ENCODE measurements at regions not wholly inside any gene's neighbourhood (a gene's known extent, or its start where the extent isn't known, plus 50 kb on each side); places are given as distances from the start of the nearest gene placed in this dataset.
A peak's percentile ranks its signal among the peaks of the same experiment; 100 is the strongest.

DNA sequence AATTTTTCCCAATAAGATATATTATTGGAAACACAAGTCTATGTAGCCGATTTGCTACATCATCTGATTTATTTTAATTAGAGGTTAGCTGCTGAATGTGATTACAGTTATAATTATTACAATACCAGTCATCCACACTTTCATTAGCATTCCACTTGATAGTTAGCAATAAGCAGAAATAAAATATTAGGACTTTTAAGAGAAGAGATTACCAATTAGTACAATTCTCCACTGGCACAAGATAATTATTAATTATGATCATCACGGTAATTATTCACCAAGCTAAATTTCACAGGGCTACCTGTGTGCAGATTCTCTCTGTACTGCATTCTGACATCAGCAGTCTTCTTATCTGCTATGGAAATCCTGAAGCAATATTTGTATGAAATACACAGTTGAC lies 474.7 kb downstream of the TLE4 start:
- Histone ChIP-seq H3K27ac (no peak overlapping the region), H3K4me1 (replicated peaks in 1 of 2) (peaks cover 11 to 15% of the 10 kb centered on the region in 2 donors), H3K4me3 (no peak overlapping the region)
- ATAC-seq (replicated peaks in 6 of 8) = no peak
- in situ Hi-C loops (cut with MboI; ENCODE audit: low pct_unique_long_range_greater_than_20kb in 2 of 9, low sequenced_read_pairs in 9 of 9, unreplicated experiment in 9 of 9) = no loop called here
- 17 to 100% (median 71%) methylated on average over 1 to 2 of the region's 2 CpGs for WGBS, 10 experiments

DNA sequence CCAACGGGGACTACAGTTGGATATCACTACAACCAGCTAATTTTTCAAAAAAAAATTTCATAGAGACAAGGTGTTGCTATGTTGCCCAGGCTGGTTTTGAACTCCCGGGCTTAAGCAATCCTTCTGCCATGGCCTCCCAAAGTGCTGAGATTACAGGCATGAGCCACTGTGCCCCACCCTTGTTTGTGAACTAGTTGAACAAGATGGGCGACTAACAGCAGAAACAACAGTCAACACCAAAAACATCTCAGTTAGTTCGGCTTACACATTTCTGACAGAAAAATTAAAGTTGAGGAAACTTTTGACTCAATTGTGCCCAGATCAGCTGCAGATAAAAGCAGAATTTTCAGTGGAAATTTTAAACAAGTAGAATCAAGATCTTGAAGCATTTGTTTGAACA lies 470.1 kb downstream of the TLE4 start:
- no peak for ATAC-seq (replicated peaks in 6 of 8)
- no peak overlapping the region for H3K4me3 ChIP-seq
- H3K27ac ChIP-seq = no peak overlapping the region
- peaks cover 0 to 5% of the 10 kb centered on the region in 2 donors for H3K4me1 ChIP-seq (replicated peaks in 1 of 2)
- in situ Hi-C loops (cut with MboI; ENCODE audit: low pct_unique_long_range_greater_than_20kb in 2 of 9, low sequenced_read_pairs in 9 of 9, unreplicated experiment in 9 of 9) = no loop called here
- WGBS, 10 experiments = 13 to 100% (median 96%) methylated on average over 2 to 4 of the region's 4 CpGs

DNA sequence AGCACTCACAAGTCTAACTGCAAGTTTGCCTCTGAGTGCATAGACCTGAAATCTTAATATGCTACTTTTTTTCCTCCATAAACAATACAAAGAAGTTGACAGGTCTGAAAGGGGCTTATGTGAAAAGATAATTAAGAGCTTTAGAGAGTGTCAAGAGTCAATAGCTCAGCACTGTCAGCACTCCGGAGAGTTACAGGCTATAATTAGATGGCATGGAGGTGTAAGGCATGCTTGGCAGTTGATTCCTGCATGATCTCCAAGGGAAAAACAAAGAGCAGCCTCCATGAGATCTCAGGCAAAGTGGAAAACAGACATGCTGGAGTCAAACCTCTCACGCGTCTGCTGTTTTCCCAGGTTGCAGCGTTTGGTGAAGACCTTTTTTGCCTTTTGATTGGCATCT lies 468.7 kb downstream of the TLE4 start:
- no peak overlapping the region for H3K27ac ChIP-seq
- H3K4me3 ChIP-seq = no peak overlapping the region
- 48 to 100% (median 57%) methylated on average over 1 to 4 of the region's 4 CpGs; no CpG with 5 or more reads in 2 of the 10 experiments for WGBS, 10 experiments
- in situ Hi-C loops (cut with MboI; ENCODE audit: low pct_unique_long_range_greater_than_20kb in 2 of 9, low sequenced_read_pairs in 9 of 9, unreplicated experiment in 9 of 9) = no loop called here
- H3K4me1 ChIP-seq (replicated peaks in 1 of 2) = peaks cover 0 to 5% of the 10 kb centered on the region in 2 donors
- peak in 3 of 8 experiments; percentile 27 to 52 (median 35) for ATAC-seq (replicated peaks in 6 of 8)

DNA sequence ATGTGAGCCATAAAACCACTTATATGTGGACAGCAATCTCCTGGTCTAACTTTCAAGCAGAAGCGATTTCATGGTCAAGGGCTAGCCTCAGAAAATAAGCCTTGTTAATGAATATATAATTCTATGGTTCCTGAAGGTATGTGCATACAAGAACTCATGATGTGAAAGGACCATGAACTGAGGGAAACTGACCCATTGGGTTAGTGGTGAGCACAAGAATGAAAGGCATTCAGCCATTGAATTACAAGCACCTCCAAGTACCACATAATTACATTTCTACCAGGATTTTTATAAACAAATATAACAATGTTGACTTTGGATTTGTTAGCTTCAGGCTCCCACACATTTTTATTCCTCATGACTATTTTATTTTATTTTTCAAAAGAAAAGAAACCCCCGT lies 459.0 kb downstream of the TLE4 start:
- no peak for ATAC-seq (replicated peaks in 6 of 8)
- H3K4me3 ChIP-seq = no peak overlapping the region
- 14 to 95% (median 86%) methylated on average over 1 to 2 of the region's 2 CpGs; no CpG with 5 or more reads in 1 of the 10 experiments for WGBS, 10 experiments
- H3K27ac ChIP-seq = no peak overlapping the region
- no peaks in the 10 kb centered on the region for H3K4me1 ChIP-seq (replicated peaks in 1 of 2)
- in situ Hi-C loops (cut with MboI; ENCODE audit: low pct_unique_long_range_greater_than_20kb in 2 of 9, low sequenced_read_pairs in 9 of 9, unreplicated experiment in 9 of 9) = no loop called here

DNA sequence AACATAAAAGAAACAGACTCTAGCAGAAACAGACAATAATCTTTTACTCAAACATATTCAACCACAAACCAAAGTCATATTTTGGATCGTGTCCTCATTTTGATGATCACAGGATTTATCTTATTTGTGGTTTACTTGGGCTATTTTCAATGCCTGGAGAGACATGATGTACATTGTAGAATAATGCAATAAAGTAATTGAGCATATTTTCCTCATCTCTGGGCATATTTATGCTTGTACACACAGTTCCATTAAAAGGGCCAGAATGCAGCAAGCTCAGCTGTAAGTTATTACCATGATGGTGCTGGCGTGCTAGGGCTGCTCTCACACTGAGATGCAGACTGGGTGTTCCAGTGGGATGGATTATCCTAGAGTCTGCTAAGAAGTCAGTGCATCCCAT lies 456.7 kb downstream of the TLE4 start:
- H3K4me3 ChIP-seq = no peak overlapping the region
- in situ Hi-C loops (cut with MboI; ENCODE audit: low pct_unique_long_range_greater_than_20kb in 2 of 9, low sequenced_read_pairs in 9 of 9, unreplicated experiment in 9 of 9) = no loop called here
- no peaks in the 10 kb centered on the region for H3K4me1 ChIP-seq (replicated peaks in 1 of 2)
- ATAC-seq (replicated peaks in 6 of 8) = peak in 4 of 8 experiments; percentile 37 to 92 (median 48)
- WGBS, 10 experiments = 0 to 100% (median 52%) methylated on average over 1 to 2 of the region's 2 CpGs; no CpG with 5 or more reads in 2 of the 10 experiments
- H3K27ac ChIP-seq = no peak overlapping the region

DNA sequence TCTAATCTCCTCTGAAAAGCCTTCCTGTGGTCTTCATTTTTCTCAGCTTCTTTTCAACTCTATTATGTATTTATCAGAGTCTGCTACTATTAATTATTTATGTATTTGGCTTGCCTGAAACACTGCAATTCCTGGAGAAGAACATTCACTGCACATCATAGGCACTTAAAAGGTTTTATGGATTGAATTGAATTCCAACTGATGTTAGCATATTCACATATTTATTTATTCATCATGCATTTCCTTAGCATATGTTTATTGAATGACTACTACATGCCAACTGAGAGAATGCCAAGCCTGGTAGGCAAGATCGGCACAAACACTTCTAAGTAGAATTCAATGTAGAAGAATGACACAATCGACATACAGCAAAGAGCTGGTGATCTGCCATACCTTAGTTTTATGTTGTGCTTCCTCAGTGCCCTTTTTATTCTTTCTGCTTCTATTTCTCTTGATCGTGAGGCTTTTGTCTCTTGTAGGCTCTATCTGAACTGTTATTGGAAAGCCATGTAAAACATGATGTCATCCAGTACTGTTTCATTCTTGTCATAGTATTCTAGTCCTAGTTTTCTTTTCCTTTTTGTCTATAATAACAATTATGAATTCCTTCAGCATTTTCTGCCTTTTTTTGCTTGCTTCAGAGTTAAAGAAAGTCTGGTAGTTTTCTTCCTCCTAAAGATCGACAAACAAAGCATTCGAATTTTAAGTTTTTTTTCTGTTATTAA lies 454.2 kb downstream of the TLE4 start:
- ATAC-seq (replicated peaks in 6 of 8) = peak in 3 of 8 experiments; percentile 79 to 89 (median 84)
- Histone ChIP-seq H3K4me1 (replicated peaks in 1 of 2) (no peaks in the 10 kb centered on the region), H3K27ac (no peak overlapping the region), H3K4me3 (no peak overlapping the region)
- in situ Hi-C loops (cut with MboI; ENCODE audit: low pct_unique_long_range_greater_than_20kb in 2 of 9, low sequenced_read_pairs in 9 of 9, unreplicated experiment in 9 of 9) = no loop called here
- 39 to 98% (median 90%) methylated on average over 3 to 5 of the region's 5 CpGs; no CpG with 5 or more reads in 1 of the 10 experiments for WGBS, 10 experiments

DNA sequence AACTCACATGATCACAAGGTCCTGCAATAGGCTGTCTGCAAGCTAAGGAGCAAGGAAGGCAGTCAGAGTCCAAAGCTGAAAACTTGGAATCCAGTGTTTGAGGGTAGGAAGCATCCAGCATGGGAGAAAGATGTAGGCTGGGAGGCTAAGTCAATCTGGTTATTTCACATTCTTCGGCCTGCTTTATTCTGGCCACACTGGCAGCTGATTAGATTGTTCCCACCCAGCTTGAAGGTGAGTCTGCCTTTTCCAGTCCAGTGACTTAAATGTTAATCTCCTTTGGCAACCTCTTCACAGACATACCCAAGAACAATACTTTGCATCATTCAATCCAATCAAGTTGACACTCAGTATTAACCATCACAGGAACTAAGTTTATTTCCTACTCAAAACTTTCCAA lies 453.4 kb downstream of the TLE4 start:
- in situ Hi-C loops (cut with MboI; ENCODE audit: low pct_unique_long_range_greater_than_20kb in 2 of 9, low sequenced_read_pairs in 9 of 9, unreplicated experiment in 9 of 9) = no loop called here

DNA sequence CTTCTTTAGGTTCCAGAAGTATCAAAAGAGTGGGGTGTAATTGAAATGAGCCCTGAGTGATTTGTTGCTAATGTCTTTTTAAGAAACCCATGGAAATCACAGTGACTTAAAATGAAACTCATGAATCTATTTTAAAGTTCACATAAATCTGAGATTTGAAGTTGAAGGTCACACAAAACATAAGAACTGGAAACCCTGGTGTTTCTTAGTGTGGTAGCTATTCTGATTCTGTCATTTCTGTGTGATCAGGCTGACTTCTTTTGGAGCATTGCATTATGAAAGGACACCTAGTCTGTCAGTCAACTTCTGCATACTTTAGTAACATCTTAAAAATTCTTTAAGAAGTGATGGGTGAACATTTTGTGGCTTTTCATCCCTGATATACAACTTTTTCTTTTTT lies 448.8 kb downstream of the TLE4 start:
- H3K27ac ChIP-seq = no peak overlapping the region
- ATAC-seq (replicated peaks in 6 of 8) = no peak
- no peak overlapping the region for H3K4me3 ChIP-seq
- in situ Hi-C loops (cut with MboI; ENCODE audit: low pct_unique_long_range_greater_than_20kb in 2 of 9, low sequenced_read_pairs in 9 of 9, unreplicated experiment in 9 of 9) = no loop called here
- no peaks in the 10 kb centered on the region for H3K4me1 ChIP-seq (replicated peaks in 1 of 2)

More for the DNA sequence above, 453.4 kb downstream of the TLE4 start:
- H3K27ac ChIP-seq = no peak overlapping the region
- no peak overlapping the region for H3K4me3 ChIP-seq
- H3K4me1 ChIP-seq (replicated peaks in 1 of 2) = no peaks in the 10 kb centered on the region
- peak in 2 of 8 experiments; percentile 31 to 46 for ATAC-seq (replicated peaks in 6 of 8)
- WGBS, 10 experiments = 20 to 100% (median 88%) methylated on average over 1 of the region's 1 CpG; no CpG with 5 or more reads in 3 of the 10 experiments

DNA sequence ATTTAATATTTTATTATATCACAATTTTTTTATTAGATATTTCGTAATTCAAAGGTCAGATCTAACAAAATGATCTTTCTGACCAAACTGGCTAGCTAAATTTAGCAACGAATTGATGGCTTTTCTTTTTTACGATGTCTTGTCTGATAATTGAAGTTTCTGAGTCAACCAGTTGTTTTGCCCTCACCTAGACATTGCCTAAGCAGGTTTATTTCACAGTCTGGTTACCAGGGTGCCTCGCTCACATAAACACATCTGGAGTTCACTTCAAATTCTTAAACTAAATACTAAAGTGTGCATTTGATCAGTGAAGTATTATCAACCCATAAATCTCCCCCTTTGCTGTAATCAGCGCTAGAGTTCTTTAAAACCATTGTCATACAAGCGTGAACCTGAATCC lies 448.3 kb downstream of the TLE4 start:
- in situ Hi-C loops (cut with MboI; ENCODE audit: low pct_unique_long_range_greater_than_20kb in 2 of 9, low sequenced_read_pairs in 9 of 9, unreplicated experiment in 9 of 9) = no loop called here
- H3K27ac ChIP-seq = no peak overlapping the region
- no peak for ATAC-seq (replicated peaks in 6 of 8)
- H3K4me1 ChIP-seq (replicated peaks in 1 of 2) = no peaks in the 10 kb centered on the region
- H3K4me3 ChIP-seq = no peak overlapping the region
- WGBS, 10 experiments = 8 to 96% (median 77%) methylated on average over 1 to 6 of the region's 6 CpGs

DNA sequence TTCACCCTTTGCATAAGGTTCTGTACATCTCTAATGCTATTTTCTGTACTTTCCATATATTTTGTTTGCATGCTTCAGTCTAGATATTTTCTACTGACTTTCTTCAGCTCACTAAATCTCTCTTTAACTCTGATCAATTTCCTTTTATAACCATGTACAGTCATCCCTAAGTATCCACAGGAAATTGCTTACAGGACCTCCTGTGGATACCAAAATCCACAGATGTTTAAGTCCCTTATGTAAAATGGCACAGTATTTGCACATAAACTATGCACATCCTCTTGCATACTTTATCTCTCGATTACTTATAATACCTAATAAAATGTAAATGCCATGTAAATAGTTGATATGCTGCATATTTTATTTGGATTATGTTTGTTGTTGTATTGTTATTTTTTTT lies 442.1 kb downstream of the TLE4 start:
- 0 to 100% (median 75%) methylated on average over 1 of the region's 1 CpG for WGBS, 10 experiments
- H3K4me1 ChIP-seq (replicated peaks in 1 of 2) = no peaks in the 10 kb centered on the region
- peak in 1 of 8 experiments; percentile 33 for ATAC-seq (replicated peaks in 6 of 8)
- H3K27ac ChIP-seq = no peak overlapping the region
- in situ Hi-C loops (cut with MboI; ENCODE audit: low pct_unique_long_range_greater_than_20kb in 2 of 9, low sequenced_read_pairs in 9 of 9, unreplicated experiment in 9 of 9) = no loop called here
- no peak overlapping the region for H3K4me3 ChIP-seq

DNA sequence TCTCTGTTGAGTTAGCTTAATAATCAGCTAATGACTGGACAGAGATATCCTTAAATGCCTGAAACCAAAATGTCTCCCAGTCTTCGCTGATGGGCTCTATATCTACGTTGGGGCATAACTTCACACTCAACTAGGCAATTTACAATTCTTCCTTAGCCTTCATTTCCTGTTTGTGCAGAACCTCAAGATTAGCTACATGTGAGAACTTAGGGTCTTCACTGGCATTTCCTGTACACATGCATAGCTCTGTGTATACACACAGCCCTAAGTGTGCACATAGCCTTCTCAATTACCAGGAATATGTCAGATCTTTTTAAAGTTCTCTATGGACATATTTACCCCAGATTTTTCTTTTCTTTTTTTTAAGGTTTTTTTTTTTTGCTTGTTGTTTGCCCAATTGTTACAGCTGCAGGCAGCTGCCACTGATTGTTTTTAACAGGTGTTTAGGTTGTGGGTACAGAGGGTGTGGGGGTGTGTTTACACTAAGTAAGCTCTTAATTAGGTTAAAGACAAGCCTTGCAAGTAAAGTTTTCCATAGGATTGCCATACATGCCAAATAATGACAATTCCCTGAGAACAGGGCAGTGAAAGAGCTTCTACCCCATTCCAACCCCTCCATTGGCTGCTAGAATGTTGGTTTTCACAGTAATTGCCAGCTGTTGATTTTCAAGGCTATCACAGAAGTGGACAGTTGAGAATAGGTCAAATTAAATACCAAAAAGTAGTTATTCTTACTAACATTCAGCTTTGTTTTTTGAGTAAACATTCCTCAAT lies 441.0 kb downstream of the TLE4 start:
- Histone ChIP-seq H3K4me3 (no peak overlapping the region), H3K27ac (no peak overlapping the region), H3K4me1 (replicated peaks in 1 of 2) (no peaks in the 10 kb centered on the region)
- in situ Hi-C loops (cut with MboI; ENCODE audit: low pct_unique_long_range_greater_than_20kb in 2 of 9, low sequenced_read_pairs in 9 of 9, unreplicated experiment in 9 of 9) = no loop called here
- WGBS, 10 experiments = 0 to 100% (median 95%) methylated on average over 2 of the region's 2 CpGs; no CpG with 5 or more reads in 1 of the 10 experiments
- no peak for ATAC-seq (replicated peaks in 6 of 8)

DNA sequence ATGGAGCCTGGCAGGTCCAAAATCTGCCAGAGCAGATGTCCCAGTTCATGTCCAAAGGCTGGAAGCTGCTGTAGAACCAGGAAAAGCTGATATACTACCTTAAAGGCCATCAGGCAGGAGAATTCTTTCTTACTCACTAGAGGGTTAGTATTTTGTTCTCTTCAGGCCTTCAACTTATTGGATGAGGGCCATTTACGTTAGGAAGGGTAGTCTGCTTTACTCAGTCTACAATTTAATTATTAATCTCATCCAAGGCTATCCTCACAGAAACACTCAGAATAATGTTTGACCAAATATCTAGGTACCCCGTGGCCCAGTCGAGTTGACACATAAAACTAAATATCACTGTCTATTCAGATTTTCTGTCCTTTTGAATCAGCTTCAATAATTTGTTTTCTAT lies 437.4 kb downstream of the TLE4 start:
- no peak overlapping the region for H3K4me3 ChIP-seq
- in situ Hi-C loops (cut with MboI; ENCODE audit: low pct_unique_long_range_greater_than_20kb in 2 of 9, low sequenced_read_pairs in 9 of 9, unreplicated experiment in 9 of 9) = no loop called here
- 6 to 100% (median 88%) methylated on average over 2 to 3 of the region's 3 CpGs; no CpG with 5 or more reads in 3 of the 10 experiments for WGBS, 10 experiments
- no peaks in the 10 kb centered on the region for H3K4me1 ChIP-seq (replicated peaks in 1 of 2)
- no peak for ATAC-seq (replicated peaks in 6 of 8)
- no peak overlapping the region for H3K27ac ChIP-seq

DNA sequence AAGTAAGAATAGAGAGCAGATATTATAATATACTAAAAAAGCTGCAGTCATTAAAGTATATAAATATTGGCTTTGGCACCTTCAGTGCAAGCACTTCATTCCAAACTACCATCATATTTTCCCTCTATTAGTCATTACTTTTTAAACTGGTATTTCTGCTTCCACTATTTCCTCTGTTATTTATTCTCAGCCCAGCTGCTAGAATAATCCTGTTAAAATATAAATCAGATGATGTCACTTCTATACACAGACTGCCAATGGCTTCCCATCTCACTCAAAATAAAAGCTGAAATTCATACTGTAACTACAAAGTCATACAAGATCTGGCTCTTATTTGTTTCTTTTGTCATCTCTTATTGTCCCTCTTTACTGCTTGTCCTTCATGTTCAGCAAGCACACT lies 432.9 kb downstream of the TLE4 start:
- no peaks in the 10 kb centered on the region for H3K4me1 ChIP-seq (replicated peaks in 1 of 2)
- no peak overlapping the region for H3K4me3 ChIP-seq
- in situ Hi-C loops (cut with MboI; ENCODE audit: low pct_unique_long_range_greater_than_20kb in 2 of 9, low sequenced_read_pairs in 9 of 9, unreplicated experiment in 9 of 9) = no loop called here
- peak in 5 of 8 experiments; percentile 33 to 74 (median 51) for ATAC-seq (replicated peaks in 6 of 8)
- H3K27ac ChIP-seq = no peak overlapping the region
